GM12878 (cell line): ENCODE measurements at regions not wholly inside any gene's neighbourhood (a gene's known extent, or its start where the extent isn't known, plus 50 kb on each side); places are given as distances from the start of the nearest gene placed in this dataset.
"Not testable (repeated sequence)": the region's sequence is repeated elsewhere in the genome, so short reads cannot be mapped to it uniquely, and the experiment has no call there.

Experiments used
- CTCF ChIP-seq, 3 experiments: IDR thresholded peaks in 2 of 3; conservative IDR thresholded peaks in 1 of 3; 2 replicates each; pipeline ENCODE4 v1.5.1; 2011; ENCODE audit warnings: low read depth in 3 of 3, low read length in 3 of 3, mild to moderate bottlenecking in 3 of 3, control low read depth in 2 of 3, moderate library complexity in 2 of 3, inconsistent platforms in 1 of 3, mixed read lengths in 1 of 3; ENCODE audit not compliant: control insufficient read depth in 2 of 3, insufficient read depth in 1 of 3; ENCODE audit errors: extremely low read depth in 1 of 3
- EZH2 ChIP-seq: IDR thresholded peaks from 2 replicates; pipeline ENCODE4 v1.6.1; 2012; ENCODE audit warnings: low read depth, mild to moderate bottlenecking, control low read depth, inconsistent platforms, low read length, borderline replicate concordance; ENCODE audit not compliant: control insufficient read depth
- JUNB ChIP-seq: IDR thresholded peaks from 2 replicates; pipeline ENCODE4 v1.6.1; 2016; ENCODE audit warnings: antibody characterized with exemption, mild to moderate bottlenecking
- MXI1 ChIP-seq: fragments of 150-350 bp; IDR thresholded peaks from 2 replicates; pipeline ENCODE4 v1.6.1; 2011; ENCODE audit warnings: low read depth, mild to moderate bottlenecking, inconsistent platforms, low read length, improper control_type of control experiment
- SP1 ChIP-seq: IDR thresholded peaks from one replicate; pipeline ENCODE4 v1.6.1; 2011; ENCODE audit warnings: low read depth, low read length
- SRF ChIP-seq, 2 experiments: IDR thresholded peaks; 2 replicates each; pipeline ENCODE4 v1.6.1; 2011; ENCODE audit warnings: low read depth in 2 of 2, low read length in 2 of 2, mild to moderate bottlenecking in 1 of 2, moderate library complexity in 1 of 2
- SUZ12 ChIP-seq: fragments of 200-600 bp; sonication (generic); IDR thresholded peaks from one replicate; pipeline ENCODE4 v1.6.1; 2018; ENCODE audit warnings: antibody characterized with exemption, mild to moderate bottlenecking; ENCODE audit not compliant: unreplicated experiment
- ZZZ3 ChIP-seq: IDR thresholded peaks from 2 replicates; pipeline ENCODE4 v1.6.1; 2011; ENCODE audit warnings: low read depth; ENCODE audit not compliant: control insufficient read depth, insufficient read length
- TF ChIP-seq, protein P1 (sequence below): IDR thresholded peaks from 2 replicates; pipeline ENCODE4 v1.6.1; 2012; ENCODE audit warnings: mild to moderate bottlenecking, low read depth, low read length

GRCh38 chr21:10414925-10415254 is 106.5 kb upstream of the TPTE start:
- not testable (repeated sequence) for TF ChIP-seq CTCF (IDR thresholded peaks at IDR 0.05 in 2 of 3, conservative IDR thresholded peaks at IDR 0.05 in 1 of 3; ENCODE audit: control insufficient read depth in 2 of 3, extremely low read depth in 1 of 3, insufficient read depth in 1 of 3, low read depth in 3 of 3, low read length in 3 of 3); ZZZ3; SRF (IDR thresholded peaks at IDR 0.05; ENCODE audit: low read depth in 2 of 2, low read length in 2 of 2); EZH2; SUZ12; JUNB; SP1; MXI1
- TF ChIP-seq, protein P1, sequence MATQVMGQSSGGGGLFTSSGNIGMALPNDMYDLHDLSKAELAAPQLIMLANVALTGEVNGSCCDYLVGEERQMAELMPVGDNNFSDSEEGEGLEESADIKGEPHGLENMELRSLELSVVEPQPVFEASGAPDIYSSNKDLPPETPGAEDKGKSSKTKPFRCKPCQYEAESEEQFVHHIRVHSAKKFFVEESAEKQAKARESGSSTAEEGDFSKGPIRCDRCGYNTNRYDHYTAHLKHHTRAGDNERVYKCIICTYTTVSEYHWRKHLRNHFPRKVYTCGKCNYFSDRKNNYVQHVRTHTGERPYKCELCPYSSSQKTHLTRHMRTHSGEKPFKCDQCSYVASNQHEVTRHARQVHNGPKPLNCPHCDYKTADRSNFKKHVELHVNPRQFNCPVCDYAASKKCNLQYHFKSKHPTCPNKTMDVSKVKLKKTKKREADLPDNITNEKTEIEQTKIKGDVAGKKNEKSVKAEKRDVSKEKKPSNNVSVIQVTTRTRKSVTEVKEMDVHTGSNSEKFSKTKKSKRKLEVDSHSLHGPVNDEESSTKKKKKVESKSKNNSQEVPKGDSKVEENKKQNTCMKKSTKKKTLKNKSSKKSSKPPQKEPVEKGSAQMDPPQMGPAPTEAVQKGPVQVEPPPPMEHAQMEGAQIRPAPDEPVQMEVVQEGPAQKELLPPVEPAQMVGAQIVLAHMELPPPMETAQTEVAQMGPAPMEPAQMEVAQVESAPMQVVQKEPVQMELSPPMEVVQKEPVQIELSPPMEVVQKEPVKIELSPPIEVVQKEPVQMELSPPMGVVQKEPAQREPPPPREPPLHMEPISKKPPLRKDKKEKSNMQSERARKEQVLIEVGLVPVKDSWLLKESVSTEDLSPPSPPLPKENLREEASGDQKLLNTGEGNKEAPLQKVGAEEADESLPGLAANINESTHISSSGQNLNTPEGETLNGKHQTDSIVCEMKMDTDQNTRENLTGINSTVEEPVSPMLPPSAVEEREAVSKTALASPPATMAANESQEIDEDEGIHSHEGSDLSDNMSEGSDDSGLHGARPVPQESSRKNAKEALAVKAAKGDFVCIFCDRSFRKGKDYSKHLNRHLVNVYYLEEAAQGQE, result not testable (repeated sequence)
